Esophagus squamous epithelium (tissue), 5 donors: ENCODE measurements at regions not wholly inside any gene's neighbourhood (a gene's known extent, or its start where the extent isn't known, plus 50 kb on each side); places are given as distances from the start of the nearest gene placed in this dataset.
"Not testable (repeated sequence)": the region's sequence is repeated elsewhere in the genome, so short reads cannot be mapped to it uniquely, and the experiment has no call there.

Experiments used
- DNase-seq: peaks from one replicate; lab custom pipeline; 2025; lab: John Stamatoyannopoulos, UW
- H3K27ac ChIP-seq, 4 donors: fragments of 200-600 bp; sonication (generic); one replicate each; pipeline ENCODE4 v1.5.1; 2016 to 2019; ENCODE audit warnings: mild to moderate bottlenecking in 1 of 4
- H3K27me3 ChIP-seq, 4 donors: fragments of 200-600 bp; sonication (generic); 1 replicate in 3 of 4; 2 replicates in 1 of 4; pipeline versions ENCODE4 v1.5.1 to v1.6.0; 2017 to 2021; ENCODE audit warnings: antibody characterized with exemption in 1 of 4
- H3K36me3 ChIP-seq, 3 donors: fragments of 200-600 bp; sonication (generic); one replicate each; pipeline ENCODE4 v1.5.1; 2016 to 2019
- H3K4me1 ChIP-seq, 3 donors: fragments of 200-600 bp; sonication (generic); one replicate each; pipeline ENCODE4 v1.5.1; 2017 to 2019
- H3K4me3 ChIP-seq, 4 donors: fragments of 200-600 bp; sonication (generic); 1 replicate in 3 of 4; 2 replicates in 1 of 4; pipeline ENCODE4 v1.5.1; 2016 to 2019; ENCODE audit warnings: mild to moderate bottlenecking in 2 of 4, moderate library complexity in 1 of 4
- H3K9me3 ChIP-seq, 3 donors: fragments of 200-600 bp; sonication (generic); one replicate each; pipeline ENCODE4 v1.5.1; 2016 to 2019
- POLR2A ChIP-seq, 4 donors: fragments of 450-650 bp; IDR thresholded peaks; one replicate each; pipeline ENCODE4 v1.6.1; 2017; ENCODE audit warnings: antibody characterized with exemption in 4 of 4, mild to moderate bottlenecking in 4 of 4, moderate library complexity in 3 of 4
- WGBS, 2 donors: methylation state at CpG; one replicate each; pipeline ENCODE4 v1.1.5; 2018; 5-methylcytosine and 5-hydroxymethylcytosine counted together
- intact Hi-C: fragments of 100-400 bp; cut with DNase I; formaldehyde crosslinking; loops from one replicate; pipeline ENCODE4 v1.15.0; 2022
- TF ChIP-seq, protein P1 (sequence below), 6 experiments: fragments of 450-650 bp in 4 of 6; fragments of 200-600 bp in 2 of 6; sonication (generic) in 2 of 6; IDR thresholded peaks; one replicate each; pipeline ENCODE4 v1.5.1; 2016 to 2019; ENCODE audit warnings: antibody characterized with exemption in 6 of 6, mild to moderate bottlenecking in 4 of 6, moderate library complexity in 4 of 6
- donor health status: DM: yes; HTN: yes; CAD: no.

GRCh38 chr1:193905288-193906085, 719.1 kb upstream of the B3GALT2 start:
- WGBS, 2 donors: 51 to 61% methylated on average over 5 of the region's 5 CpGs

DNA sequence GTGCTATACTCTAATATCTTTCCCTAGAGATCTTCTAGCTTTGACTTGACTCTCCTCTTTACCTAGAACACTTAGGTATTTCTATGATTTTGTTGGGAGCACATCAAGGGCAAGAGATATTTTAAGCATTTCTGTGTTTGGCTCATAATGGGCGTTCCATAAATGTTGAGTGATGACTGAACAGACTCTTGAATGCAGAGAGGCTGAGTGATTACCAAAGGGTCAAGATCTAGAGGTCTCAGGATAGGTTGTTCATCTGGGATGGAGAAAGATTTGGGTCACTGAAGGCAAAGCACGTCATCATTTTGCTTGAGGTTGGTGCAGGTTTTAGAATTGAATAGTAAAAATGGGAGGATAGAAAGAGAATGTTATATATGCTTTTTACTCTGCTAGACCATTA, 705.4 kb upstream of the B3GALT2 start:
- no peaks in the 10 kb centered on the region for H3K27me3 ChIP-seq
- no peaks in the 10 kb centered on the region for H3K4me1 ChIP-seq
- intact Hi-C loops: no loop called here
- no peaks in the 10 kb centered on the region for H3K9me3 ChIP-seq
- no peak for TF ChIP-seq POLR2A (IDR thresholded peaks at IDR 0.05)
- TF ChIP-seq, protein P1, sequence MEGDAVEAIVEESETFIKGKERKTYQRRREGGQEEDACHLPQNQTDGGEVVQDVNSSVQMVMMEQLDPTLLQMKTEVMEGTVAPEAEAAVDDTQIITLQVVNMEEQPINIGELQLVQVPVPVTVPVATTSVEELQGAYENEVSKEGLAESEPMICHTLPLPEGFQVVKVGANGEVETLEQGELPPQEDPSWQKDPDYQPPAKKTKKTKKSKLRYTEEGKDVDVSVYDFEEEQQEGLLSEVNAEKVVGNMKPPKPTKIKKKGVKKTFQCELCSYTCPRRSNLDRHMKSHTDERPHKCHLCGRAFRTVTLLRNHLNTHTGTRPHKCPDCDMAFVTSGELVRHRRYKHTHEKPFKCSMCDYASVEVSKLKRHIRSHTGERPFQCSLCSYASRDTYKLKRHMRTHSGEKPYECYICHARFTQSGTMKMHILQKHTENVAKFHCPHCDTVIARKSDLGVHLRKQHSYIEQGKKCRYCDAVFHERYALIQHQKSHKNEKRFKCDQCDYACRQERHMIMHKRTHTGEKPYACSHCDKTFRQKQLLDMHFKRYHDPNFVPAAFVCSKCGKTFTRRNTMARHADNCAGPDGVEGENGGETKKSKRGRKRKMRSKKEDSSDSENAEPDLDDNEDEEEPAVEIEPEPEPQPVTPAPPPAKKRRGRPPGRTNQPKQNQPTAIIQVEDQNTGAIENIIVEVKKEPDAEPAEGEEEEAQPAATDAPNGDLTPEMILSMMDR (IDR thresholded peaks at IDR 0.05): no peak
- no peak overlapping the region for H3K27ac ChIP-seq
- no peak for DNase-seq
- H3K36me3 ChIP-seq: no peaks in the 10 kb centered on the region
- WGBS, 2 donors: 54 to 64% methylated on average over 2 of the region's 2 CpGs
- no peak overlapping the region for H3K4me3 ChIP-seq

More at GRCh38 chr1:193905288-193906085, 719.1 kb upstream of the B3GALT2 start:
- DNase-seq: no peak
- H3K9me3 ChIP-seq: no peaks in the 10 kb centered on the region
- no peaks in the 10 kb centered on the region for H3K27me3 ChIP-seq
- TF ChIP-seq POLR2A (IDR thresholded peaks at IDR 0.05): no peak
- TF ChIP-seq, protein P1 (IDR thresholded peaks at IDR 0.05): no peak
- no peak overlapping the region for H3K27ac ChIP-seq
- no peaks in the 10 kb centered on the region for H3K4me1 ChIP-seq
- intact Hi-C loops: no loop called here
- no peaks in the 10 kb centered on the region for H3K36me3 ChIP-seq
- H3K4me3 ChIP-seq: no peak overlapping the region

DNA sequence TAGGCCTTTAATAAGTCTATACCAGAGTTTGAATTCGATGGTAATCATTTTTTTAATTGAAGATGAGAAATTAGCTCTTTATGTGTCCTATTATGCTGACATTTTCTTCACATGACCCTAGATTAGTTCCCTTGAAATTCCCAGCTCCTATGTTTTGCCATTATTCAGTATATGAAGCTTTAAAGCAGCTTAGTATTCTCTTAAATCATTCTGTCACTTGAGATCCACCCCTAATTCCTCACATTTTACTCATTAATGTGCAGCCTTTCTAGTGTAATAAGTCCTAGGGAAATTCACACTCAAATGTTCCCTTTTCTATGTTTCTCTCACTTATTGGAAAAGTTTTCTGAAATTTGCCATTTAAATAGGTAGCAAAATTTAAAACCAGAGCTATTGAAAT, 704.5 kb upstream of the B3GALT2 start:
- Histone ChIP-seq H3K4me1 (no peaks in the 10 kb centered on the region), H3K4me3 (no peak overlapping the region), H3K27me3 (no peaks in the 10 kb centered on the region), H3K9me3 (no peaks in the 10 kb centered on the region), H3K27ac (no peak overlapping the region), H3K36me3 (no peaks in the 10 kb centered on the region)
- TF ChIP-seq, protein P1 (IDR thresholded peaks at IDR 0.05): no peak
- TF ChIP-seq POLR2A (IDR thresholded peaks at IDR 0.05): no peak
- WGBS, 2 donors: 31 to 41% methylated on average over 1 of the region's 1 CpG
- DNase-seq: no peak
- intact Hi-C loops: no loop called here

- H3K4me1 ChIP-seq: no peaks in the 10 kb centered on the region
- H3K36me3 ChIP-seq: no peaks in the 10 kb centered on the region
- WGBS, 2 donors: 69 to 88% methylated on average over 1 to 4 of the region's 11 CpGs
- no peaks in the 10 kb centered on the region for H3K9me3 ChIP-seq
- intact Hi-C loops: no loop called here
- H3K27me3 ChIP-seq: no peaks in the 10 kb centered on the region
- H3K4me3 ChIP-seq: no peak overlapping the region
- no peak overlapping the region for H3K27ac ChIP-seq
- no peak for DNase-seq
- TF ChIP-seq POLR2A (IDR thresholded peaks at IDR 0.05): no peak
- TF ChIP-seq, protein P1 (IDR thresholded peaks at IDR 0.05): no peak
Measured at GRCh38 chr1:193884848-193885558, 698.6 kb upstream of the B3GALT2 start.

DNA sequence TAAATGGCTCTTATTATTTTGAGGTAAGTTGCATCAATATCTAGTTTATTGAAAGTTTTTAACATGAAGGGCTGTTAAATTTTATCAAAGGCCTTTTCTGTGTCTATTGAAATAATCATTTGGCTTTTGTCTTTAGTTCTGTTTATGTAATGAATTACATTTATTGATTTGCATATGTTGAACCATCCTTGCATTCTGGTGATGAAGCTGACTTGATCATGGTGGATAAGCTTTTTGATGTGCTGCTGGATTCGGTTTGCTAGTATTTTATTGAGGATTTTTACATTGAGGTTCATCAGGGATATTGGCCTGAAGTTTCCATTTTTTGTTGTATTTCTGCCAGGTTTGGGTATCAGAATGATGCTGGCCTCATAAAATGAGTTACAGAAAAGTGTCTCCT, 691.5 kb upstream of the B3GALT2 start:
- peaks cover 0 to 15% (median 0%) of the 10 kb centered on the region in 3 donors for H3K9me3 ChIP-seq
- DNase-seq, H3K27me3 ChIP-seq, H3K36me3 ChIP-seq, intact Hi-C loops, H3K4me3 ChIP-seq, H3K4me1 ChIP-seq, H3K27ac ChIP-seq: not testable (repeated sequence)
- WGBS, 2 donors: 50 to 69% methylated on average over 1 of the region's 1 CpG
